MCF 10A (cell line): ENCODE measurements at regions not wholly inside any gene's neighbourhood (a gene's known extent, or its start where the extent isn't known, plus 50 kb on each side); places are given as distances from the start of the nearest gene placed in this dataset.

Experiments
- BruUV-seq: library from RNA; stranded (reverse); fragments of 400-500 nt; replicated peaks from 2 replicates; lab custom pipeline; 2021; lab: Mats Ljungman, UMichigan
- CTCF ChIA-PET: fragments of 300-600 bp; sonication (Branson Sonifier 250); formaldehyde crosslinking; extraction: SDS; loops from one replicate; lab custom pipeline; 2021; ENCODE audit warnings: antibody characterized with exemption, inconsistent platforms; lab: Yijun Ruan, JAX
- POLR2A ChIA-PET: fragments of 300-600, 350-650 bp; sonication (Branson Sonifier 250); formaldehyde crosslinking; extraction: SDS; loops from one replicate; lab custom pipeline; 2020; ENCODE audit warnings: antibody characterized with exemption, inconsistent platforms; lab: Yijun Ruan, JAX
- DNase-seq: peaks from one replicate; pipeline ENCODE4 v3.0.0-alpha.2; 2018; ENCODE audit not compliant: unreplicated experiment
- H3K27ac Mint-ChIP-seq: one replicate; pipeline ENCODE4 v1.8.0; 2022; ENCODE audit warnings: mild to moderate bottlenecking, low read depth, mixed read lengths; ENCODE audit not compliant: unreplicated experiment
- H3K27me3 Mint-ChIP-seq: one replicate; pipeline ENCODE4 v1.8.0; 2022; ENCODE audit warnings: mixed read lengths; ENCODE audit not compliant: insufficient read depth, unreplicated experiment
- H3K36me3 Mint-ChIP-seq: one replicate; pipeline ENCODE4 v1.8.0; 2022; ENCODE audit warnings: mild to moderate bottlenecking, moderate library complexity, mixed read lengths; ENCODE audit not compliant: insufficient read depth, unreplicated experiment
- H3K4me1 Mint-ChIP-seq: one replicate; pipeline ENCODE4 v1.8.0; 2022; ENCODE audit warnings: mixed read lengths; ENCODE audit not compliant: insufficient read depth, unreplicated experiment
- H3K4me3 Mint-ChIP-seq: one replicate; pipeline ENCODE4 v1.8.0; 2022; ENCODE audit warnings: mild to moderate bottlenecking, moderate library complexity, mixed read lengths; ENCODE audit not compliant: unreplicated experiment
- H3K9me3 Mint-ChIP-seq: one replicate; pipeline ENCODE4 v1.8.0; 2022; ENCODE audit warnings: mixed read lengths; ENCODE audit not compliant: unreplicated experiment
- intact Hi-C: fragments of 100-400 bp; cut with micrococcal nuclease; formaldehyde crosslinking; loops from 2 replicates; pipeline ENCODE4 v1.14.1; 2022
- TF ChIP-seq, protein P1 (sequence below): fragments of 200-600 bp; IDR thresholded peaks from one replicate; pipeline ENCODE4 v1.8.0; 2022; ENCODE audit warnings: antibody characterized with exemption, mild to moderate bottlenecking; ENCODE audit not compliant: unreplicated experiment

DNA sequence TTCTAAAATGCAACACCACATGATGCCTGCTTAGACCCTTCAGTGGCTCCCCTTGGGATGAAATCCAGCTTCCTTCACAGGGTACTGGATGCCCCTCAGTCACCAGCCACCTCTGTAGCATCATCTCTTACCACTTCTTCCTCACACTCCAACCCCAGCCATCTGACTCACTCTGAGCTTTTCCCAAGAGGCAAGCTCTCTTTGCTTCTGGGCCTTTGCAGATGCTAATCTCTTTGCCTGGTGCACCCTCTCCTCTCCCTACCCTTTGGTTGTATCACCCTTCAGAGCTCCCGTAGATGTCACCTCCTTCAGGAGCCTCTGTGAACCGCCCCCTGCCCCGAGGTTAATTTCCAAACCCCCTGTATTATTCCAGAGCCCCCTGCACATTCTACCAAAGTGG lies 164.8 kb upstream of the ZC3H12A start:
- Mint-ChIP-seq H3K4me3 (no peak overlapping the region), H3K4me1 (no peaks in the 10 kb centered on the region), H3K9me3 (no peaks in the 10 kb centered on the region), H3K27ac (no peak overlapping the region), H3K36me3 (no peaks in the 10 kb centered on the region), H3K27me3 (peaks cover 57% of the 10 kb centered on the region)
- intact Hi-C loops: no loop called here
- DNase-seq: no peak
- ChIA-PET CTCF (no interaction called here), POLR2A (no interaction called here)
- TF ChIP-seq, protein P1, sequence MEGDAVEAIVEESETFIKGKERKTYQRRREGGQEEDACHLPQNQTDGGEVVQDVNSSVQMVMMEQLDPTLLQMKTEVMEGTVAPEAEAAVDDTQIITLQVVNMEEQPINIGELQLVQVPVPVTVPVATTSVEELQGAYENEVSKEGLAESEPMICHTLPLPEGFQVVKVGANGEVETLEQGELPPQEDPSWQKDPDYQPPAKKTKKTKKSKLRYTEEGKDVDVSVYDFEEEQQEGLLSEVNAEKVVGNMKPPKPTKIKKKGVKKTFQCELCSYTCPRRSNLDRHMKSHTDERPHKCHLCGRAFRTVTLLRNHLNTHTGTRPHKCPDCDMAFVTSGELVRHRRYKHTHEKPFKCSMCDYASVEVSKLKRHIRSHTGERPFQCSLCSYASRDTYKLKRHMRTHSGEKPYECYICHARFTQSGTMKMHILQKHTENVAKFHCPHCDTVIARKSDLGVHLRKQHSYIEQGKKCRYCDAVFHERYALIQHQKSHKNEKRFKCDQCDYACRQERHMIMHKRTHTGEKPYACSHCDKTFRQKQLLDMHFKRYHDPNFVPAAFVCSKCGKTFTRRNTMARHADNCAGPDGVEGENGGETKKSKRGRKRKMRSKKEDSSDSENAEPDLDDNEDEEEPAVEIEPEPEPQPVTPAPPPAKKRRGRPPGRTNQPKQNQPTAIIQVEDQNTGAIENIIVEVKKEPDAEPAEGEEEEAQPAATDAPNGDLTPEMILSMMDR: no peak
- no TSS peak for BruUV-seq

DNA sequence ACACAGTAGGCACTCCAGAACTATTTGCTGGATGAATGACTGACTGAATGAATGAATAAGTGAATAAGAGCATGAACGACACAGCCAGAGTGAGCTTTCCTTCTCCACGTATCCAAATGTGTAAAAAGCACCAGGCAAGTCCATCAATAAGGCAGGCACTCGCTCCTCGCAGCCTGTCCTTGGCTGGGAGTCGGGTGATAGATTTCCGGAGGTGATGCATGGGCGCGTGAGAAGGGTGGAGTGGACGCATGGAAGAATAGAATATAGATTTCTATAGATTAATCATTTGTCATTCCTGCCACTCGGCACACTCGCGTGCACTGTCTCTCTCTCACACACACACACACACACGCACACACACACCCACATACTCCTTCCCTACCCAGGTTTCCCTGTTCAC lies 164.3 kb upstream of the ZC3H12A start:
- BruUV-seq: no TSS peak
- no peak for DNase-seq
- peaks cover 59% of the 10 kb centered on the region for H3K27me3 Mint-ChIP-seq
- H3K4me1 Mint-ChIP-seq: no peaks in the 10 kb centered on the region
- intact Hi-C loops: no loop called here
- no peak overlapping the region for H3K27ac Mint-ChIP-seq
- no peak overlapping the region for H3K4me3 Mint-ChIP-seq
- TF ChIP-seq, protein P1: no peak
- CTCF ChIA-PET: no interaction called here
- no peaks in the 10 kb centered on the region for H3K9me3 Mint-ChIP-seq
- POLR2A ChIA-PET: no interaction called here
- no peaks in the 10 kb centered on the region for H3K36me3 Mint-ChIP-seq

DNA sequence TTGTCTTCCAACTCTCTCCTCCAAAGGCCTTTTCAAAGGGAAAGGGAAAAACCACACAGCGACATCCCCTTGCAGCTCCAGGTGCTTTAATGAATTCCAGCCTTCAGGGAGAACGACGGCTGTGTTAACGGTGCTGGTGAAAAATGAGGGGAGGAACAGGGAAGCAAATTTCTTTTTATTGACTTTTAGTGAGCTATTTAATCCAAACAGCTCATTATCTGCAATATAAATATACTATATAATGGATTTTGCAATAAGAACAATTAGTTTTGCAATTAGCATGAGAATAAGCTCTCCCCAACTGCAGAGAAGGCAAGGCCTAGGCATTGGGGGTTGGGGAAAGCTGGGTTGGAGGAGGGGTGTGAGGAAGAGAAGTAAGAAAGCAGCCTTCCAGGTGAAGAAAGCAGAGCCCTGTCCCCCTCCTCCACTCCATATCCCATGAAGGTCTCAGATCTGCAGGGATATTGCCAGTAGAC lies 159.0 kb upstream of the ZC3H12A start:
- H3K4me3 Mint-ChIP-seq: no peak overlapping the region
- H3K27me3 Mint-ChIP-seq: peaks cover 59% of the 10 kb centered on the region
- H3K4me1 Mint-ChIP-seq: no peaks in the 10 kb centered on the region
- intact Hi-C loops: no loop called here
- TF ChIP-seq, protein P1: no peak
- CTCF ChIA-PET: interaction anchor here (1.3 kb wide), 1 partner anchor 9 kb away, joined by 4 read pairs; no protein-coding TSS in a partner anchor
- DNase-seq: no peak
- H3K36me3 Mint-ChIP-seq: no peaks in the 10 kb centered on the region
- no peaks in the 10 kb centered on the region for H3K9me3 Mint-ChIP-seq
- H3K27ac Mint-ChIP-seq: no peak overlapping the region
- POLR2A ChIA-PET: no interaction called here
- BruUV-seq: no TSS peak

DNA sequence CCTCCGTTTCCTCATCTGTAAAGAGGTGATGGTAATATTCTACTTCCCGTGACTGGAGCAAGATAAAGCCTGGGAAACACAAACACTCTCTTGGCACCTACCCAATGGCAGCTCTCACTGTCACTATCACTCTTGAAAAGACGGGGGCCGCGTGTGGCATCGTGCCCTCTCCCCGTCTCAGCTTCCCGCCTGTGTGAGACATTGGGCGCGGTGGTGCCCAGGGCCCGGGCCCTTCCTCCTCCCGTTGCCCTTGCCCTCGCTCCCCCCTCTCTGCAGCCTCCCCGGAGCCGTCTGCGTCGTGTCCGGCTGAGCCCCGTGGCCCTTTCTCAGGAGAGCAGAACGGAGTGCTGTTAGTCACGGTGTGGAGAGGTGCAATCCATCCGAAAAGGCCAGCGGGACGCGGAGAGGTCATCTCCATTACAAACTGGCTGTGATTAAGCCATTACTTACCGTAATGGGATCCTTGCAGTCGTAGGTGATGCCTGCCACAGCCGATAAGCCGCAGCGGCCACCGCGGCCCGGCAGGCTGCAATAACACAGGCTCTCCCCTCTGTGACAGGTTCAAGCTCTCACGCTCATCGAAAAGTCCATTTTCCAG lies 156.4 kb upstream of the ZC3H12A start:
- intact Hi-C loops: no loop called here
- no peaks in the 10 kb centered on the region for H3K36me3 Mint-ChIP-seq
- BruUV-seq: no TSS peak

More for the DNA sequence above, 156.4 kb upstream of the ZC3H12A start:
- TF ChIP-seq, protein P1: no peak
- DNase-seq: no peak
- H3K9me3 Mint-ChIP-seq: no peaks in the 10 kb centered on the region
- H3K27ac Mint-ChIP-seq: no peak overlapping the region
- H3K4me3 Mint-ChIP-seq: no peak overlapping the region
- H3K27me3 Mint-ChIP-seq: peaks cover 44% of the 10 kb centered on the region
- no peaks in the 10 kb centered on the region for H3K4me1 Mint-ChIP-seq
- CTCF ChIA-PET: no interaction called here
- POLR2A ChIA-PET: interaction anchor here (0.6 to 0.7 kb wide), 3 partner anchors 12 to 894 kb away, joined by 3 to 5 read pairs (median 3); no protein-coding TSS in a partner anchor
